Mesodermal cell (in vitro differentiated cells): ENCODE measurements at regions not wholly inside any gene's neighbourhood (a gene's known extent, or its start where the extent isn't known, plus 50 kb on each side); places are given as distances from the start of the nearest gene placed in this dataset.
"Not testable (repeated sequence)": the region's sequence is repeated elsewhere in the genome, so short reads cannot be mapped to it uniquely, and the experiment has no call there.

ENCODE experiments used
- H3K27ac ChIP-seq: 2 replicates; pipeline ENCODE4 v1.7.0; 2013; ENCODE audit warnings: mild to moderate bottlenecking, low read depth, low read length, moderate library complexity; ENCODE audit not compliant: severe bottlenecking
- H3K36me3 ChIP-seq: 2 replicates; pipeline ENCODE4 v1.7.1; 2013; ENCODE audit warnings: mild to moderate bottlenecking, low read length, moderate library complexity; ENCODE audit not compliant: control insufficient read depth, insufficient read depth
- H3K4me1 ChIP-seq: one replicate; pipeline ENCODE4 v1.7.1; 2013; ENCODE audit warnings: mild to moderate bottlenecking, low read length; ENCODE audit not compliant: insufficient read depth, control insufficient read depth, poor library complexity, severe bottlenecking
- H3K4me3 ChIP-seq: 2 replicates; pipeline ENCODE4 v1.7.0; 2013; ENCODE audit warnings: low read length, control low read depth, mild to moderate bottlenecking; ENCODE audit not compliant: insufficient read depth, poor library complexity, severe bottlenecking; ENCODE audit errors: extremely low read depth
- H3K9me3 ChIP-seq: 2 replicates; pipeline ENCODE4 v1.7.1; 2013; ENCODE audit warnings: mild to moderate bottlenecking, low read length, moderate library complexity; ENCODE audit not compliant: control insufficient read depth
- WGBS, 2 experiments: methylation state at CpG; one replicate each; pipeline ENCODE4 v1.1.5; 2013; ENCODE audit warnings: missing lambda C conversion rate in 2 of 2; ENCODE audit not compliant: insufficient coverage in 2 of 2; 5-methylcytosine and 5-hydroxymethylcytosine counted together

DNA sequence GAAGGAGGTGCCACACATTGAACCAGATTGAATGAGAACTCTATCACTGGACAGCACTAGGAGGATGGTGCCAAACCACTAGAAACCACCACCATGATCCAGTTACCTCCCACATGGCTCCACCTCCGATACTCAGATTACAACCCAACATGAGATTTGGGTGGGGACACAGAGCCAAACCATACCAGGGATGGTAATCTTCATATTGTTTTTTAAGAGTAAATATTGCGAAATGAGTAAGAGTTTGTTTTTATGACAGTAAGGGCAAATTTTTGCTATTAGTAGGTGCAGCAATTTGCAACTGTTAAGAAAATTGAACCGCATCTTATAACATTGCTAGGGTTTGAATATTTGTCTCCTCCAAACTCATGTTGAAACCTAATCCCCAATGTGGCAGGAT is 891.5 kb downstream of the NLGN4X start:
- Histone ChIP-seq H3K4me1 (no peaks in the 10 kb centered on the region), H3K27ac (no peak overlapping the region), H3K9me3 (no peaks in the 10 kb centered on the region), H3K36me3 (no peaks in the 10 kb centered on the region), H3K4me3 (no peak overlapping the region)
- 86% methylated on average over 1 of the region's 3 CpGs; no CpG with 5 or more reads in 1 of the 2 experiments for WGBS, 2 experiments

DNA sequence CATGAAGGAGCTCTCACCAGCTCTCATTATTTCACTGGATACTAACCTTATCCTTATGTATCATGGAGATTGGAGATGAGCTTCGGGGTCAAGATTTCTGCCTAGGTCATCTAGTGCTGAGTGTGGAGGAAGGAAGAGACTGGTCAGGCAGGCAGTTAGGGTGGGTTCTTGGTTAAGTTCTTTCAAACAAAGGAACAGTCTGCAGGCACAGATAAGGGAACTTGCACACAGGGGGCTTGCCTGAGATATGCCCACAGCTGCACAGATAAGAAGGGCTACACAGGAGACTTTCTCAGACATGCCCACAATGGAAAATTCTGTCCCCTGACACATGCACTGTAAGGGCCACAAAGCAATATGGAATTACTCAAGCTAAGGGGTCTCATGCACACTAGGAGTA is 904.1 kb downstream of the NLGN4X start:
- H3K36me3 ChIP-seq = no peaks in the 10 kb centered on the region
- no CpG with 5 or more reads among the region's 1 CpG for WGBS, 2 experiments
- H3K4me3 ChIP-seq = no peak overlapping the region
- no peaks in the 10 kb centered on the region for H3K9me3 ChIP-seq
- no peaks in the 10 kb centered on the region for H3K4me1 ChIP-seq
- H3K27ac ChIP-seq = no peak overlapping the region

DNA sequence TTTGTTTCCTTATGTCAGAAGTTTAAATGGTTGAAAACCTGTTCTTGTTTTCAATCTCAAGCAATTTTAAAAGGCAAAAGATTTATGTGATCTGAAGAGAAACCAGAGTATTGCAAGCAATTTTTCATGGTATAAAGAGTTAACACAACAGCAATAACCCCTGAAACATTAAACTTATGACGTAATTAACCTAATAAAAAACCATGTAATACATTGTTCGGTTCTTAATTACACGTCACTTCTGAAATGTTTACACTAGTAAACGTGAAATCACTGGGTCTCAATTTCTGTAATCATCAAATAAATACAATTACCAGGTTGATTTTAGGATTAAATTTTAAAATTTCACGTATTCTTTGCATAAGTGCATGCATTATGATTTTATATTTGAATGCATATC is 914.5 kb downstream of the NLGN4X start:
- Histone ChIP-seq H3K9me3 (no peaks in the 10 kb centered on the region), H3K4me3 (no peak overlapping the region), H3K27ac (no peak overlapping the region), H3K4me1 (no peaks in the 10 kb centered on the region), H3K36me3 (no peaks in the 10 kb centered on the region)
- no CpG with 5 or more reads among the region's 5 CpGs for WGBS, 2 experiments

DNA sequence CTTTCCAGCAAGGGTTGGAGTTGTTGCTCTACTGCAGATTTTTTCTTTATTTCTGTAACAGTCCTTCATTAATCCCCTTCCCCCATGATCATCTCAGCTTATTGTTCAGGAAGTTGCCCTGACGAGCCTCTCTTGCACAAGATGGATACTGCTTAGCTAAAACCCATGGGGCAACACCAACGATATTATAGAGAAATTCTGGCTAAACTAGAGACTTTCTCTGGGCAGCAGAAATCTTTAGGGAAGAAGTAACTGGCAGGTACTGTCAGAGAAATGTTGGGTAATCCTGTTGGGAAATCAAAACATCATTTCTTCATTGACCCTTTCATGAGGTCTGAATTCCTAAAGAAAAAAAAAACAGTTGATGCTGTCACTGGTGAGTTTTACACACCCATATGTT is 921.3 kb downstream of the NLGN4X start:
- no CpG with 5 or more reads among the region's 2 CpGs for WGBS, 2 experiments
- H3K4me3 ChIP-seq = no peak overlapping the region
- no peak overlapping the region for H3K27ac ChIP-seq
- no peaks in the 10 kb centered on the region for H3K9me3 ChIP-seq
- no peaks in the 10 kb centered on the region for H3K36me3 ChIP-seq
- no peaks in the 10 kb centered on the region for H3K4me1 ChIP-seq

DNA sequence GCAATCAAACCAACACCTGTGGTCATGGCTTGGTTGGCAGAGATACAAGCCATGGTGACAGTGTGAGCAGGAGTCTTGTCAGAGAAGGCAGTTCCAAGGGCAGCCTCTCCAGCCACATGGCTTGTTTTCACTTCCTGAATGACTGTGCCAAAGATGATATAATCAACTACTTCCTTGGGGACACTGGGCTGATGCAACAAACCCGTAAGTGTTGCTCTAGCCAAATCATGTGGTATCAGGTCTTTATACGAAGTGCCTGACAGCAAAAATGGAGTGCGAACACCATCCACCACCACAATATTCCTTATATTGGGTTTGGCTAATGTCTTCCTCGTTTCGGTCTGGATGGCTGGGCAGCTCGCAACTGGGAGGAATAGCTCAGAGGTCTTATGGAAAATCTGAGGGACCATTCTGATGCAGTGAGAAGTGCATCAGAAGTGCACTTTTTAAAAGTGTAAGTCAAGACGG is 922.0 kb downstream of the NLGN4X start:
- H3K4me1 ChIP-seq = no peaks in the 10 kb centered on the region
- 100% methylated on average over 1 of the region's 7 CpGs for WGBS, 2 experiments
- no peaks in the 10 kb centered on the region for H3K36me3 ChIP-seq

DNA sequence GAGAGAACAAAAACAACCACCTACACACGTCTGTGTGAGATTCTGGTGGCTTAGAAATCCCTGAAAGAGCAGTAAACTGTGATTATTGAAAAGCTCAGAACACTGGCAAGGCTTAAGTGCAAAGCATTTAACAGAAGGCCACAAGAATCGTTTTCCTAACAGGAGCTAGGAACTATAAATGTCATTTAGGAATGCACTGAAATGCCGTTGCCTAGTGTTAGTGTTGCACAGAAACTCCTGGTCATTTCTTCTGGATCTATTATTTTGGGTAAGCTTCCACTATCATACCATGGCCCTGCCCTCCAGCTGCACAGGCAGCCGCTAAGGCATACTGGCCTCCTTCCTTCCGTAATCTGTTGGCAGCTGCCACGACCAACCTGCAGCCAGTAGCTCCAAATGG is 923.2 kb downstream of the NLGN4X start:
- WGBS, 2 experiments = 100% methylated on average over 1 to 2 of the region's 6 CpGs
- H3K4me1 ChIP-seq = no peaks in the 10 kb centered on the region
- H3K9me3 ChIP-seq = no peaks in the 10 kb centered on the region
- H3K36me3 ChIP-seq = no peaks in the 10 kb centered on the region
- H3K27ac ChIP-seq = no peak overlapping the region
- H3K4me3 ChIP-seq = no peak overlapping the region

More for the DNA sequence above, 922.0 kb downstream of the NLGN4X start:
- H3K4me3 ChIP-seq = no peak overlapping the region
- H3K27ac ChIP-seq = no peak overlapping the region
- H3K9me3 ChIP-seq = no peaks in the 10 kb centered on the region

DNA sequence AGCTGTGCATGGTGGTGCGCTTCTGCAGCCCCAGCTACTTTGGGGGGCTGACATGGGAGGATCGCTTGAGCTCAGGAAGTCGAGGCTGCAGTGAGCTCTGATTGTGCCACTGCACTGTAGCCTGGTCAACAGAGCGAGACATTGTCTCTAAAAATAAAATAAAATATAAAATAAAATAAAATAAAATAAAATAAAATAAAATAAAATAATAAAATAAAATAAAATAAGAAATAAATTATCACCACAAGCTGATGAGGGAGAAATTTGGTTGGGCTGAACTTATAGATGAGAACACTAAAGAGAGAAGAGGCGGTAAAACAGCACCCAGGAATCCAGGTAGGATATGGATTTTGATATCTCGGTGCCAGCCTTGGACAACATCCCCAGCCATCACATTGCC is 933.7 kb downstream of the NLGN4X start:
- no peak overlapping the region for H3K4me3 ChIP-seq
- H3K27ac ChIP-seq = no peak overlapping the region
- H3K4me1 ChIP-seq = no peaks in the 10 kb centered on the region
- H3K9me3 ChIP-seq = no peaks in the 10 kb centered on the region
- WGBS, 2 experiments = 70% methylated on average over 2 of the region's 6 CpGs; no CpG with 5 or more reads in 1 of the 2 experiments
- H3K36me3 ChIP-seq = no peaks in the 10 kb centered on the region

DNA sequence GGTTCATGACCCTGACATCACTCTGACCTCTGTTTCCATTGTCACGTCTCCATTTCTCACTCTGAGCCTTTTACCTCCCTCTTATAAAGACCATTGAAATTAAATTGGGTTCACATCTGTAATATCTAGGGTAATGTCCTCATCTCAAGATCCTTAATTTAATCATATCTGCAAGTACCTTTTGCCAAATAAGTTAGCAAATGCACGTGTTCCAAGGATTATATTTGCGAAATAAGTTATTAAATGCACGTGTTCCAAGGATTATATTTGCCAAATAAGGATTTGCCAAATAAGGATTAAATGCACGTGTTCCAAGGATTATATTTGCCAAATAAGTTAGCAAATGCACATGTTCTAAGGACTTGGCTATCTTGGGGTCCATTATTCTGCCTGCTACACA is 938.0 kb downstream of the NLGN4X start:
- no peak overlapping the region for H3K27ac ChIP-seq
- no peaks in the 10 kb centered on the region for H3K9me3 ChIP-seq
- no peak overlapping the region for H3K4me3 ChIP-seq
- no peaks in the 10 kb centered on the region for H3K4me1 ChIP-seq
- no peaks in the 10 kb centered on the region for H3K36me3 ChIP-seq
- 94 to 100% methylated on average over 3 of the region's 5 CpGs for WGBS, 2 experiments

DNA sequence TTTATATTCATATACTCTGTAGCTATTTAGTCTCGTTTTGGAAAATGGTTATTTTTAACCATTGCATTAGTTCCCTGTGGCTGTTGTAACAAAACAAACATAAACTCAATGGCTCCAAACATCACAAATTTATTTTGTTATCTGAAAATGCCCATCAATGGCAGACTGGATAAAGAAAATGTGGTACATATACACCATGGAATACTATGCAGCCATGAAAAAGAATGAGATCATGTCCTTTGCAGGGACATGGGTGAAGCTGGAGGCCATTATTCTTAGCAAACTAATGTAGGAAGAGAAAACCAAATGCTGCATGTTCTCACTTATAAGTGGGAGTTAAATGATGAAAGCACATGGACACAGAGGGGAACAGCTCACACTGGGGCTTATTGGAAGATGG is 938.7 kb downstream of the NLGN4X start:
- H3K36me3 ChIP-seq, H3K9me3 ChIP-seq, H3K27ac ChIP-seq, H3K4me3 ChIP-seq, H3K4me1 ChIP-seq: not testable (repeated sequence)
- whole genome bisulfite sequencing, 2 experiments = no CpG with 5 or more reads among the region's 1 CpG

DNA sequence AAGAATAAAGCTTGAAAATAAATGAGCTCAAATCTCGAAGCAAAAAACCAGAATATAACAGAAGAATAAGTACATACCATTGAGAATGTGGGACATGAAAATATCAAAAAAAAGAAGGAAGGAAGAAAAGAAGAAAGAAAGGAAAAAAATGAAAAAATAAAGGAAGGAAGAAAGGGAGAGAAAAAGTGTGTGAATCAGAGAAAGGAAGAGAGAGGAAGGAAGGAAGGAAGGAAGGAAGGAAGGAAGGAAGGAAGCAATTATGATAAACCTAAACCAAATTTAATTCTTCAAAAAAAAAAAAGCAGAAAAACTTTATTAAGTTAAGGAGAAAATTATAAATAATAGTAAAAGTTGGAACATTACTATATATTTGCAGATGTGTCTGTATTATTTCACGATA is 949.8 kb downstream of the NLGN4X start:
- Histone ChIP-seq H3K4me3 (no peak overlapping the region), H3K27ac (no peak overlapping the region), H3K36me3 (no peaks in the 10 kb centered on the region), H3K9me3 (no peaks in the 10 kb centered on the region), H3K4me1 (no peaks in the 10 kb centered on the region)
- WGBS, 2 experiments = no CpG with 5 or more reads among the region's 2 CpGs

DNA sequence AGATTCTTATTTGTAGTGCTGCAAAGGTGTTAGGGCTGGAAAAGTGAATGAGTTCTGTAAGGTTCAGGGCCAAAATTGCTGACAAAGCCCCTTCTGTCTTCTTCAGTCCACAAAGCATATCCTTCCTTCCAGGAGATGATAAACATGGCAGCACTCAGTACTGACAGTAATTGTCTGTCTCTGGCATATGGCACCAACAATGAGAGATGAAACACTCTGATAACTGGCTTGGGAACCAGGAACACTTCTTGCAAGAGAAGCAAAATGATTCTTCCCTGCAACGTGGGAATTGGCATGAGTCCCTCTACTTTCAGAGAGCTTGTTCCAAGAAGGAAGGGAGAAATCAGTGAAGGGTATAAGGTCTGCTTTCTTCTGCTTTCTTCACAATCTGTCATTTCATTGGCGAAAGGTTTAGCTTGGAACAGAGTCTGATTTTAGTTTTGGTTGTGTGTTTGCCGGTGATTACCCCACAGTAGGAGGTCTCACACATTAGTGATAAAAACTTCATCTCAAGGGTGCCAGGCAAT is 963.3 kb downstream of the NLGN4X start:
- H3K4me1 ChIP-seq = no peaks in the 10 kb centered on the region
- H3K4me3 ChIP-seq = no peak overlapping the region
- no peaks in the 10 kb centered on the region for H3K9me3 ChIP-seq
- H3K36me3 ChIP-seq = no peaks in the 10 kb centered on the region
- no CpG with 5 or more reads among the region's 3 CpGs for WGBS, 2 experiments
- H3K27ac ChIP-seq = no peak overlapping the region
